ENCODE measurements at regions not wholly inside any gene's neighbourhood (a gene's known extent, or its start where the extent isn't known, plus 50 kb on each side); places are given as distances from the start of the nearest gene placed in this dataset.

- H3K4me1 ChIP-seq, result no peaks in the 10 kb centered on the region
- TF ChIP-seq, protein P1, sequence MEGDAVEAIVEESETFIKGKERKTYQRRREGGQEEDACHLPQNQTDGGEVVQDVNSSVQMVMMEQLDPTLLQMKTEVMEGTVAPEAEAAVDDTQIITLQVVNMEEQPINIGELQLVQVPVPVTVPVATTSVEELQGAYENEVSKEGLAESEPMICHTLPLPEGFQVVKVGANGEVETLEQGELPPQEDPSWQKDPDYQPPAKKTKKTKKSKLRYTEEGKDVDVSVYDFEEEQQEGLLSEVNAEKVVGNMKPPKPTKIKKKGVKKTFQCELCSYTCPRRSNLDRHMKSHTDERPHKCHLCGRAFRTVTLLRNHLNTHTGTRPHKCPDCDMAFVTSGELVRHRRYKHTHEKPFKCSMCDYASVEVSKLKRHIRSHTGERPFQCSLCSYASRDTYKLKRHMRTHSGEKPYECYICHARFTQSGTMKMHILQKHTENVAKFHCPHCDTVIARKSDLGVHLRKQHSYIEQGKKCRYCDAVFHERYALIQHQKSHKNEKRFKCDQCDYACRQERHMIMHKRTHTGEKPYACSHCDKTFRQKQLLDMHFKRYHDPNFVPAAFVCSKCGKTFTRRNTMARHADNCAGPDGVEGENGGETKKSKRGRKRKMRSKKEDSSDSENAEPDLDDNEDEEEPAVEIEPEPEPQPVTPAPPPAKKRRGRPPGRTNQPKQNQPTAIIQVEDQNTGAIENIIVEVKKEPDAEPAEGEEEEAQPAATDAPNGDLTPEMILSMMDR (IDR thresholded peaks at IDR 0.05; ENCODE audit: low read depth, low read length), result no peak
- no peak overlapping the region for H3K4me3 ChIP-seq (ENCODE audit: low read depth, low read length)
- no peaks in the 10 kb centered on the region for H3K36me3 ChIP-seq
- no peaks in the 10 kb centered on the region for H3K9me3 ChIP-seq
- no peak for DNase-seq
- no peaks in the 10 kb centered on the region for H3K27me3 ChIP-seq
These were observed 939.0 kb upstream of the FANCL start for GRCh38 chr2:59180111-59180510.

- no peaks in the 10 kb centered on the region for H3K36me3 ChIP-seq
- no peak overlapping the region for H3K4me3 ChIP-seq (ENCODE audit: low read depth, low read length)
- H3K27me3 ChIP-seq, result no peaks in the 10 kb centered on the region
- no peak for DNase-seq
- H3K9me3 ChIP-seq, result no peaks in the 10 kb centered on the region
- no peaks in the 10 kb centered on the region for H3K4me1 ChIP-seq
- TF ChIP-seq, protein P1 (IDR thresholded peaks at IDR 0.05; ENCODE audit: low read depth, low read length), result no peak
These were observed 936.6 kb upstream of the FANCL start for GRCh38 chr2:59177748-59178147.

- H3K9me3 ChIP-seq, result no peaks in the 10 kb centered on the region
- no peaks in the 10 kb centered on the region for H3K36me3 ChIP-seq
- no peak for DNase-seq
These were observed 935.6 kb upstream of the FANCL start for GRCh38 chr2:59176737-59177136.

GRCh38 chr2:59174536-59175243, 933.6 kb upstream of the FANCL start:
- TF ChIP-seq, protein P1 (IDR thresholded peaks at IDR 0.05; ENCODE audit: low read depth, low read length), result no peak
- Histone ChIP-seq H3K4me1 (no peaks in the 10 kb centered on the region), H3K9me3 (no peaks in the 10 kb centered on the region), H3K36me3 (no peaks in the 10 kb centered on the region), H3K27me3 (no peaks in the 10 kb centered on the region), H3K4me3 (ENCODE audit: low read depth, low read length) (no peak overlapping the region)
- no peak for DNase-seq

More at GRCh38 chr2:59176737-59177136, 935.6 kb upstream of the FANCL start:
- no peaks in the 10 kb centered on the region for H3K4me1 ChIP-seq
- no peaks in the 10 kb centered on the region for H3K27me3 ChIP-seq
- no peak overlapping the region for H3K4me3 ChIP-seq (ENCODE audit: low read depth, low read length)
- TF ChIP-seq, protein P1 (IDR thresholded peaks at IDR 0.05; ENCODE audit: low read depth, low read length), result no peak

DNA sequence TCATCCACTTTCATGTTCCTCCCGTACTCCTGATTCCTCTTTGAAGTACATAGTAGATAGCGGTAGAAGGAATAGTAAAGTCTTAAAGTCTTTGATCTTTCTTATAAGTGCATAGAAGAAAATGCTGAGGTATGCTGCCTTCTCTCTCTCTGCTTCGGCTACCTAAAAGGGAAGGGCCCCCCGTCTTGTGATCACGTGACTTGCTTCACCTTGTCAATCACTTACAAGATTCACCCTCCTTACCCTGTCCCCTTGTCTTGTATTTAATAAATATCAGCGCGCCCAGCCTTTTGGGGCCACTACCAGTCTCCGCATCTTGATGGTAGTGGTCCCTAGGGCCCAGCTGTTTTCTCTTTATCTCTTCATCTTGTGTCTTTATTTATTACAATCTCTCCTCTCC, 932.2 kb upstream of the FANCL start:
- no peak for DNase-seq
- Histone ChIP-seq H3K4me3 (ENCODE audit: low read depth, low read length) (no peak overlapping the region), H3K27me3 (no peaks in the 10 kb centered on the region), H3K9me3 (no peaks in the 10 kb centered on the region), H3K36me3 (no peaks in the 10 kb centered on the region), H3K4me1 (no peaks in the 10 kb centered on the region)
- TF ChIP-seq, protein P1 (IDR thresholded peaks at IDR 0.05; ENCODE audit: low read depth, low read length), result no peak

GRCh38 chr2:59171019-59171418, 929.9 kb upstream of the FANCL start:
- H3K4me3 ChIP-seq (ENCODE audit: low read depth, low read length), result no peak overlapping the region
- TF ChIP-seq, protein P1 (IDR thresholded peaks at IDR 0.05; ENCODE audit: low read depth, low read length), result no peak
- H3K27me3 ChIP-seq, result no peaks in the 10 kb centered on the region
- no peaks in the 10 kb centered on the region for H3K36me3 ChIP-seq
- H3K9me3 ChIP-seq, result no peaks in the 10 kb centered on the region
- no peak for DNase-seq
- no peaks in the 10 kb centered on the region for H3K4me1 ChIP-seq

Measured in BE2C (cell line).